ENCODE measurements at regions not wholly inside any gene's neighbourhood (a gene's known extent, or its start where the extent isn't known, plus 50 kb on each side); places are given as distances from the start of the nearest gene placed in this dataset.

DNA sequence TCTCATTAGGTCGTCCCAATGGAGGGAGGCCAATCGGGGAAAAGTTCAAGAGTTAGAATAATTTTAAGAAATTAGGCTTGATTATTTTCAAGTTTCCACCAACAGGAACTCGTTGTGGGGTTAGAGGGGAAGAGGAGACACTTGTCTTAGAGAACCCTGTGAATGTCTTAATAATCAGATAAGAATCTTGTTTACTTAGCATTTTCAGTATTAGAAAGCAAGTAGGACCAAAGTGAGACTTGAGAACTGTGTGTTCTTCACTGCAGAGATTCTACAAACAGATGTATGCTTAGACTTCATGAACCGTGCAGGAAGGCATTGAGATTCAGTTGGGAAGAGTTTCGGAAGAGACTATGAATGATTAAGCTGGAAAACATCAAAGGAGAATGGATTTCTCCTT, 69.0 kb upstream of the HMHB1 start:
- Histone ChIP-seq H3K27ac (ENCODE audit: low read length) (no peak overlapping the region), H3K9me3 (ENCODE audit: insufficient read depth, low read length) (no peaks in the 10 kb centered on the region), H3K4me2 (ENCODE audit: low read length) (no peak overlapping the region), H4K20me1 (ENCODE audit: insufficient read depth, low read length) (no peaks in the 10 kb centered on the region), H3K4me3 (ENCODE audit: low read length) (no peak overlapping the region), H3K4me1 (ENCODE audit: low read length) (peaks cover 6% of the 10 kb centered on the region; the same call in 1 of the 2 replicates), H3K36me3 (replicated peaks; ENCODE audit: low read depth, low read length) (no peaks in the 10 kb centered on the region), H3K79me2 (ENCODE audit: low read length) (no peaks in the 10 kb centered on the region), H3K27me3 (ENCODE audit: low read depth, low read length) (no peaks in the 10 kb centered on the region), H2AFZ (ENCODE audit: low read depth, low read length) (no peak overlapping the region), H3K9ac (ENCODE audit: low read length) (no peak overlapping the region)
- TF ChIP-seq EZH2phosphoT487 (IDR thresholded peaks at IDR 0.05; ENCODE audit: low read depth) (no peak), CTCF (IDR thresholded peaks at IDR 0.05; ENCODE audit: low read depth, low read length) (no peak)

GRCh38 chr5:143741421-143741820, 70.5 kb upstream of the HMHB1 start:
- TF ChIP-seq EZH2phosphoT487 (IDR thresholded peaks at IDR 0.05; ENCODE audit: low read depth) (no peak), CTCF (IDR thresholded peaks at IDR 0.05; ENCODE audit: low read depth, low read length) (no peak)
- H3K79me2 ChIP-seq (ENCODE audit: low read length) = no peaks in the 10 kb centered on the region
- H3K4me2 ChIP-seq (ENCODE audit: low read length) = no peak overlapping the region
- no peaks in the 10 kb centered on the region for H3K27me3 ChIP-seq (ENCODE audit: low read depth, low read length)
- H3K27ac ChIP-seq (ENCODE audit: low read length) = no peak overlapping the region
- no peaks in the 10 kb centered on the region for H3K36me3 ChIP-seq (replicated peaks; ENCODE audit: low read depth, low read length)
- no peaks in the 10 kb centered on the region for H4K20me1 ChIP-seq (ENCODE audit: insufficient read depth, low read length)
- no peaks in the 10 kb centered on the region for H3K9me3 ChIP-seq (ENCODE audit: insufficient read depth, low read length)
- peaks cover 6% of the 10 kb centered on the region; the same call in 1 of the 2 replicates for H3K4me1 ChIP-seq (ENCODE audit: low read length)
- H3K4me3 ChIP-seq (ENCODE audit: low read length) = no peak overlapping the region
- no peak overlapping the region for H3K9ac ChIP-seq (ENCODE audit: low read length)
- H2AFZ ChIP-seq (ENCODE audit: low read depth, low read length) = peak overlapping the region; percentile 67; the same call in 1 of the 2 replicates

GRCh38 chr5:143740956-143741355, 71.0 kb upstream of the HMHB1 start:
- TF ChIP-seq EZH2phosphoT487 (IDR thresholded peaks at IDR 0.05; ENCODE audit: low read depth) (no peak), CTCF (IDR thresholded peaks at IDR 0.05; ENCODE audit: low read depth, low read length) (no peak)
- H3K27ac ChIP-seq (ENCODE audit: low read length) = no peak overlapping the region
- H3K4me2 ChIP-seq (ENCODE audit: low read length) = no peak overlapping the region

DNA sequence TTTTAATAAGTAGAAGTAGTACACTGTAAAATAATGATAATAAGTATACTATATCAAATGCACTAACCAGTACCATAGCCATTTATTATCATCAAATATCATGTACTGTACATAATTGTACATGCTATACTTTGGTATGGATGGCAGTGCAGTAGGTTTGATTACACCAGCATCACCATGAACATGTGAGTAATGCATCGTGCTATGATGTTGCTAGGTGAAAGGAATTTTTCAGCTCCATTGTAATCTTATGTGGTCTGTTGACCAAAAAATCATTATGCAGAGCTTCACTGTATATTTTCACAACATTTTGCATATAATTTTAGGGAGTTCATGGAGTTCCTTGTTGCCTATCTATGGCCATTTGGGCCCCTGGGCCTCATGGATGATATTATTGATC, 72.2 kb upstream of the HMHB1 start:
- H3K79me2 ChIP-seq (ENCODE audit: low read length) = no peaks in the 10 kb centered on the region
- no peak overlapping the region for H3K4me3 ChIP-seq (ENCODE audit: low read length)
- H3K27me3 ChIP-seq (ENCODE audit: low read depth, low read length) = no peaks in the 10 kb centered on the region
- H3K36me3 ChIP-seq (replicated peaks; ENCODE audit: low read depth, low read length) = no peaks in the 10 kb centered on the region
- peaks cover 6% of the 10 kb centered on the region; the same call in 1 of the 2 replicates for H3K4me1 ChIP-seq (ENCODE audit: low read length)
- no peak for TF ChIP-seq EZH2phosphoT487 (IDR thresholded peaks at IDR 0.05; ENCODE audit: low read depth)
- TF ChIP-seq CTCF (IDR thresholded peaks at IDR 0.05; ENCODE audit: low read depth, low read length) = no peak
- no peak overlapping the region for H3K9ac ChIP-seq (ENCODE audit: low read length)
- H3K27ac ChIP-seq (ENCODE audit: low read length) = no peak overlapping the region
- H4K20me1 ChIP-seq (ENCODE audit: insufficient read depth, low read length) = no peaks in the 10 kb centered on the region
- H3K4me2 ChIP-seq (ENCODE audit: low read length) = no peak overlapping the region
- H2AFZ ChIP-seq (ENCODE audit: low read depth, low read length) = no peak overlapping the region
- no peaks in the 10 kb centered on the region for H3K9me3 ChIP-seq (ENCODE audit: insufficient read depth, low read length)

More at GRCh38 chr5:143740956-143741355, 71.0 kb upstream of the HMHB1 start:
- no peaks in the 10 kb centered on the region for H3K9me3 ChIP-seq (ENCODE audit: insufficient read depth, low read length)
- H3K36me3 ChIP-seq (replicated peaks; ENCODE audit: low read depth, low read length) = no peaks in the 10 kb centered on the region
- H3K4me1 ChIP-seq (ENCODE audit: low read length) = peaks cover 6% of the 10 kb centered on the region; the same call in 1 of the 2 replicates
- H3K4me3 ChIP-seq (ENCODE audit: low read length) = no peak overlapping the region
- H3K27me3 ChIP-seq (ENCODE audit: low read depth, low read length) = no peaks in the 10 kb centered on the region
- H4K20me1 ChIP-seq (ENCODE audit: insufficient read depth, low read length) = no peaks in the 10 kb centered on the region
- H2AFZ ChIP-seq (ENCODE audit: low read depth, low read length) = no peak overlapping the region
- H3K79me2 ChIP-seq (ENCODE audit: low read length) = no peaks in the 10 kb centered on the region
- H3K9ac ChIP-seq (ENCODE audit: low read length) = no peak overlapping the region
